ENCODE measurements at regions not wholly inside any gene's neighbourhood (a gene's known extent, or its start where the extent isn't known, plus 50 kb on each side); places are given as distances from the start of the nearest gene placed in this dataset.
A peak's percentile ranks its signal among the peaks of the same experiment; 100 is the strongest.

- no peaks in the 10 kb centered on the region for H3K27me3 ChIP-seq (ENCODE audit: control insufficient read depth, insufficient read depth, low read length)
- no peak overlapping the region for H3K9ac ChIP-seq (ENCODE audit: low read length)
- H3K36me3 ChIP-seq (ENCODE audit: control insufficient read depth, insufficient read depth, low read length), result no peaks in the 10 kb centered on the region
- no peak overlapping the region for H3K27ac ChIP-seq (ENCODE audit: low read depth, low read length)
- H3K4me1 ChIP-seq (ENCODE audit: control insufficient read depth, insufficient read depth, low read length), result no peaks in the 10 kb centered on the region
- peak overlapping the region; percentile 3 for H3K4me3 ChIP-seq (ENCODE audit: low read length)
These were observed 103.9 kb upstream of the POT1 start for GRCh38 chr7:125033506-125033905.

GRCh38 chr7:125032943-125033342 lies 103.3 kb upstream of the POT1 start:
- H3K36me3 ChIP-seq (ENCODE audit: control insufficient read depth, insufficient read depth, low read length), result no peaks in the 10 kb centered on the region
- H3K27ac ChIP-seq (ENCODE audit: low read depth, low read length), result no peak overlapping the region
- no peak overlapping the region for H3K9ac ChIP-seq (ENCODE audit: low read length)
- H3K4me3 ChIP-seq (ENCODE audit: low read length), result no peak overlapping the region
- H3K27me3 ChIP-seq (ENCODE audit: control insufficient read depth, insufficient read depth, low read length), result no peaks in the 10 kb centered on the region
- H3K4me1 ChIP-seq (ENCODE audit: control insufficient read depth, insufficient read depth, low read length), result no peaks in the 10 kb centered on the region

- Histone ChIP-seq H3K9ac (ENCODE audit: low read length) (no peak overlapping the region), H3K27me3 (ENCODE audit: control insufficient read depth, insufficient read depth, low read length) (no peaks in the 10 kb centered on the region), H3K36me3 (ENCODE audit: control insufficient read depth, insufficient read depth, low read length) (no peaks in the 10 kb centered on the region), H3K4me1 (ENCODE audit: control insufficient read depth, insufficient read depth, low read length) (no peaks in the 10 kb centered on the region), H3K4me3 (ENCODE audit: low read length) (no peak overlapping the region), H3K27ac (ENCODE audit: low read depth, low read length) (no peak overlapping the region)
These were observed 101.2 kb upstream of the POT1 start for GRCh38 chr7:125030756-125031387.

- Histone ChIP-seq H3K36me3 (ENCODE audit: control insufficient read depth, insufficient read depth, low read length) (no peaks in the 10 kb centered on the region), H3K4me3 (ENCODE audit: low read length) (no peak overlapping the region), H3K4me1 (ENCODE audit: control insufficient read depth, insufficient read depth, low read length) (no peaks in the 10 kb centered on the region), H3K27ac (ENCODE audit: low read depth, low read length) (no peak overlapping the region), H3K27me3 (ENCODE audit: control insufficient read depth, insufficient read depth, low read length) (no peaks in the 10 kb centered on the region), H3K9ac (ENCODE audit: low read length) (no peak overlapping the region)
These were observed 96.0 kb upstream of the POT1 start for GRCh38 chr7:125025620-125026019.

- Histone ChIP-seq H3K36me3 (ENCODE audit: control insufficient read depth, insufficient read depth, low read length) (no peaks in the 10 kb centered on the region), H3K4me1 (ENCODE audit: control insufficient read depth, insufficient read depth, low read length) (no peaks in the 10 kb centered on the region), H3K9ac (ENCODE audit: low read length) (no peak overlapping the region), H3K4me3 (ENCODE audit: low read length) (no peak overlapping the region), H3K27me3 (ENCODE audit: control insufficient read depth, insufficient read depth, low read length) (no peaks in the 10 kb centered on the region), H3K27ac (ENCODE audit: low read depth, low read length) (no peak overlapping the region)
These were observed 91.2 kb upstream of the POT1 start for GRCh38 chr7:125020801-125021200.

- no peak overlapping the region for H3K9ac ChIP-seq (ENCODE audit: low read length)
- no peaks in the 10 kb centered on the region for H3K27me3 ChIP-seq (ENCODE audit: control insufficient read depth, insufficient read depth, low read length)
- no peaks in the 10 kb centered on the region for H3K4me1 ChIP-seq (ENCODE audit: control insufficient read depth, insufficient read depth, low read length)
- no peaks in the 10 kb centered on the region for H3K36me3 ChIP-seq (ENCODE audit: control insufficient read depth, insufficient read depth, low read length)
- H3K27ac ChIP-seq (ENCODE audit: low read depth, low read length), result no peak overlapping the region
- no peak overlapping the region for H3K4me3 ChIP-seq (ENCODE audit: low read length)
These were observed 80.9 kb upstream of the POT1 start for GRCh38 chr7:125010540-125010939.

GRCh38 chr7:124996778-124997177 lies 67.2 kb upstream of the POT1 start:
- Histone ChIP-seq H3K4me3 (ENCODE audit: low read length) (no peak overlapping the region), H3K9ac (ENCODE audit: low read length) (no peak overlapping the region), H3K4me1 (ENCODE audit: control insufficient read depth, insufficient read depth, low read length) (no peaks in the 10 kb centered on the region), H3K27me3 (ENCODE audit: control insufficient read depth, insufficient read depth, low read length) (no peaks in the 10 kb centered on the region), H3K36me3 (ENCODE audit: control insufficient read depth, insufficient read depth, low read length) (no peaks in the 10 kb centered on the region), H3K27ac (ENCODE audit: low read depth, low read length) (no peak overlapping the region)

- H3K27ac ChIP-seq (ENCODE audit: low read depth, low read length), result no peak overlapping the region
- H3K4me1 ChIP-seq (ENCODE audit: control insufficient read depth, insufficient read depth, low read length), result no peaks in the 10 kb centered on the region
- no peaks in the 10 kb centered on the region for H3K36me3 ChIP-seq (ENCODE audit: control insufficient read depth, insufficient read depth, low read length)
- H3K9ac ChIP-seq (ENCODE audit: low read length), result no peak overlapping the region
- H3K27me3 ChIP-seq (ENCODE audit: control insufficient read depth, insufficient read depth, low read length), result no peaks in the 10 kb centered on the region
- no peak overlapping the region for H3K4me3 ChIP-seq (ENCODE audit: low read length)
These were observed 63.4 kb upstream of the POT1 start for GRCh38 chr7:124992851-124993562.

GRCh38 chr7:124989911-124990310 lies 60.3 kb upstream of the POT1 start:
- H3K36me3 ChIP-seq (ENCODE audit: control insufficient read depth, insufficient read depth, low read length), result no peaks in the 10 kb centered on the region
- H3K9ac ChIP-seq (ENCODE audit: low read length), result no peak overlapping the region
- H3K27me3 ChIP-seq (ENCODE audit: control insufficient read depth, insufficient read depth, low read length), result no peaks in the 10 kb centered on the region
- H3K4me3 ChIP-seq (ENCODE audit: low read length), result no peak overlapping the region
- H3K4me1 ChIP-seq (ENCODE audit: control insufficient read depth, insufficient read depth, low read length), result no peaks in the 10 kb centered on the region
- no peak overlapping the region for H3K27ac ChIP-seq (ENCODE audit: low read depth, low read length)

All from rectal smooth muscle tissue (tissue), 1 donor.